DOHH2 (cell line): ENCODE measurements at regions not wholly inside any gene's neighbourhood (a gene's known extent, or its start where the extent isn't known, plus 50 kb on each side); places are given as distances from the start of the nearest gene placed in this dataset.
"Not testable (repeated sequence)": the region's sequence is repeated elsewhere in the genome, so short reads cannot be mapped to it uniquely, and the experiment has no call there.

ENCODE experiments used
- H3F3A ChIP-seq: fragments of 200-600 bp; sonication (generic), shearing (Covaris generic); 2 replicates; pipeline ENCODE4 v1.6.0; 2016; ENCODE audit warnings: antibody characterized with exemption, mild to moderate bottlenecking; ENCODE audit not compliant: control insufficient read depth, insufficient read depth
- H3K27ac ChIP-seq: fragments of 200-600 bp; sonication (generic); 2 replicates; pipeline ENCODE4 v1.5.1; 2014; ENCODE audit warnings: low read depth, mild to moderate bottlenecking, low read length, moderate library complexity
- H3K27me3 ChIP-seq: fragments of 200-600 bp; sonication (generic); 2 replicates; pipeline ENCODE4 v1.6.1; 2014; ENCODE audit warnings: mild to moderate bottlenecking, low read length, mixed read lengths; ENCODE audit not compliant: control insufficient read depth
- H3K36me3 ChIP-seq: fragments of 200-600 bp; sonication (generic); 2 replicates; pipeline ENCODE4 v1.6.1; 2014; ENCODE audit warnings: mild to moderate bottlenecking, low read length, moderate library complexity, mixed read lengths; ENCODE audit not compliant: control insufficient read depth
- H3K4me1 ChIP-seq: fragments of 200-600 bp; sonication (generic); 2 replicates; pipeline ENCODE4 v1.6.1; 2014; ENCODE audit warnings: mild to moderate bottlenecking, low read length, mixed read lengths; ENCODE audit not compliant: control insufficient read depth
- H3K4me2 ChIP-seq: fragments of 200-600 bp; sonication (generic); 2 replicates; pipeline ENCODE4 v1.6.0; 2014; ENCODE audit warnings: mild to moderate bottlenecking, low read length, moderate library complexity
- H3K4me3 ChIP-seq: fragments of 200-600 bp; sonication (generic); 2 replicates; pipeline ENCODE4 v1.5.1; 2014; ENCODE audit warnings: mild to moderate bottlenecking, low read length, mixed read lengths
- H3K79me2 ChIP-seq: fragments of 200-600 bp; sonication (generic); 2 replicates; pipeline ENCODE4 v1.6.1; 2014; ENCODE audit warnings: mild to moderate bottlenecking, low read length, mixed read lengths; ENCODE audit not compliant: control insufficient read depth
- H3K9me2 ChIP-seq: fragments of 200-600 bp; sonication (generic); replicated peaks from 2 replicates; pipeline ENCODE4 v1.6.1; 2014; ENCODE audit warnings: mild to moderate bottlenecking, low read length, mixed read lengths; ENCODE audit not compliant: control insufficient read depth
- H3K9me3 ChIP-seq: fragments of 200-600 bp; sonication (generic); 2 replicates; pipeline ENCODE4 v1.6.1; 2014; ENCODE audit warnings: antibody characterized with exemption, low read length, mixed read lengths; ENCODE audit not compliant: control insufficient read depth, insufficient read depth
- H4K20me1 ChIP-seq: fragments of 200-600 bp; sonication (generic); 2 replicates; pipeline ENCODE4 v1.6.0; 2014; ENCODE audit warnings: low read depth, mild to moderate bottlenecking, antibody characterized with exemption, low read length, moderate library complexity; ENCODE audit not compliant: control insufficient read depth, insufficient read depth
- CTCF ChIP-seq: fragments of 200-600 bp; sonication (generic); IDR thresholded peaks from one replicate; pipeline ENCODE4 v1.5.1; 2014; ENCODE audit warnings: antibody characterized with exemption, mild to moderate bottlenecking, low read depth, low read length; ENCODE audit not compliant: poor library complexity, severe bottlenecking
- EZH2phosphoT487 ChIP-seq: fragments of 200-600 bp; sonication (generic); IDR thresholded peaks from 2 replicates; pipeline ENCODE4 v1.6.1; 2017; ENCODE audit warnings: borderline replicate concordance, mild to moderate bottlenecking, antibody characterized with exemption, low read length, moderate library complexity, mixed read lengths

- no peak overlapping the region for H3K4me3 ChIP-seq
- no peaks in the 10 kb centered on the region for H3K27me3 ChIP-seq
- H3K4me2 ChIP-seq = no peak overlapping the region
- H3F3A ChIP-seq = no peaks in the 10 kb centered on the region
- no peaks in the 10 kb centered on the region for H3K4me1 ChIP-seq
- no peak overlapping the region for H3K27ac ChIP-seq
- H3K9me3 ChIP-seq = no peaks in the 10 kb centered on the region
- no peaks in the 10 kb centered on the region for H4K20me1 ChIP-seq
- no peaks in the 10 kb centered on the region for H3K9me2 ChIP-seq
- no peaks in the 10 kb centered on the region for H3K36me3 ChIP-seq
- TF ChIP-seq EZH2phosphoT487 (no peak), CTCF (no peak)
- no peaks in the 10 kb centered on the region for H3K79me2 ChIP-seq
These were observed 525.3 kb upstream of the HTR1E start for GRCh38 chr6:86412057-86412456.

- no peaks in the 10 kb centered on the region for H3K9me3 ChIP-seq
- no peaks in the 10 kb centered on the region for H3K36me3 ChIP-seq
- TF ChIP-seq EZH2phosphoT487 (no peak), CTCF (no peak)
- H3K9me2 ChIP-seq = no peaks in the 10 kb centered on the region
- H3K27me3 ChIP-seq = no peaks in the 10 kb centered on the region
- H3K4me3 ChIP-seq = no peak overlapping the region
- no peak overlapping the region for H3K4me2 ChIP-seq
- no peaks in the 10 kb centered on the region for H3F3A ChIP-seq
- H4K20me1 ChIP-seq = no peaks in the 10 kb centered on the region
- no peaks in the 10 kb centered on the region for H3K79me2 ChIP-seq
- H3K4me1 ChIP-seq = no peaks in the 10 kb centered on the region
- H3K27ac ChIP-seq = no peak overlapping the region
These were observed 530.2 kb upstream of the HTR1E start for GRCh38 chr6:86407128-86407527.

GRCh38 chr6:86392850-86393249 lies 544.5 kb upstream of the HTR1E start:
- not testable (repeated sequence) for H4K20me1 ChIP-seq, H3K27ac ChIP-seq, H3K27me3 ChIP-seq, H3K9me2 ChIP-seq, H3K4me2 ChIP-seq, H3K9me3 ChIP-seq, H3K4me3 ChIP-seq, H3K4me1 ChIP-seq, H3K36me3 ChIP-seq, H3F3A ChIP-seq, H3K79me2 ChIP-seq

- no peaks in the 10 kb centered on the region for H4K20me1 ChIP-seq
- no peak overlapping the region for H3K4me3 ChIP-seq
- H3K27ac ChIP-seq = no peak overlapping the region
- no peak overlapping the region for H3K4me2 ChIP-seq
- no peaks in the 10 kb centered on the region for H3K27me3 ChIP-seq
- H3F3A ChIP-seq = no peaks in the 10 kb centered on the region
- no peak for TF ChIP-seq CTCF
- TF ChIP-seq EZH2phosphoT487 = no peak
- no peaks in the 10 kb centered on the region for H3K4me1 ChIP-seq
- no peaks in the 10 kb centered on the region for H3K79me2 ChIP-seq
- no peaks in the 10 kb centered on the region for H3K9me2 ChIP-seq
- no peaks in the 10 kb centered on the region for H3K9me3 ChIP-seq
- H3K36me3 ChIP-seq = no peaks in the 10 kb centered on the region
These were observed 556.7 kb upstream of the HTR1E start for GRCh38 chr6:86380571-86381125.
